HCT116 (cell line): ENCODE measurements at regions not wholly inside any gene's neighbourhood (a gene's known extent, or its start where the extent isn't known, plus 50 kb on each side); places are given as distances from the start of the nearest gene placed in this dataset.

Experiments
- ATAC-seq: fragments of 200-7000 bp; cut with Tn5 transposase; 2 replicates; pipeline ENCODE4 v1.9.1; 2020; ENCODE audit warnings: mild to moderate bottlenecking, moderate library complexity
- BruUV-seq: library from RNA; stranded (reverse); fragments of 400-500 nt; replicated peaks from 2 replicates; lab custom pipeline; 2021; lab: Mats Ljungman, UMichigan
- CTCF ChIA-PET: fragments of 300-600 bp; sonication (Branson Sonifier 250); formaldehyde crosslinking; loops from one replicate; lab custom pipeline; 2021; ENCODE audit warnings: antibody characterized with exemption; lab: Charles Lee
- POLR2A ChIA-PET: fragments of 300-600, 350-600 bp; sonication (Branson Sonifier 250); formaldehyde crosslinking; loops from one replicate; lab custom pipeline; 2021; ENCODE audit warnings: antibody characterized with exemption; lab: Charles Lee
- RAD21 ChIA-PET, 2 experiments: fragments of 300-600 bp; sonication (Branson Sonifier 250); formaldehyde crosslinking; loops; one replicate each; lab custom pipeline; 2023; ENCODE audit warnings: low total read pairs in 2 of 2; ENCODE audit not compliant: uncharacterized antibody in 2 of 2, unreplicated experiment in 2 of 2, low non-redundant PET in 1 of 2; lab: Charles Lee
- DNase-seq: peaks from one replicate; pipeline ENCODE4 v3.0.0-alpha.2; 2010; ENCODE audit warnings: low read depth, low spot score
- H2AFZ ChIP-seq: fragments of 200-600 bp; shearing (Covaris generic), sonication (generic); 2 replicates; pipeline ENCODE4 v1.6.1; 2017; ENCODE audit warnings: low read depth, mixed run types, mixed read lengths, antibody characterized with exemption, low read length; ENCODE audit not compliant: poor library complexity, severe bottlenecking
- H3K27ac ChIP-seq: 2 replicates; pipeline ENCODE4 v1.5.1; 2012; ENCODE audit warnings: low read depth, low read length
- H3K27me3 ChIP-seq: fragments of 200-600 bp; sonication (generic); 2 replicates; pipeline ENCODE4 v1.6.1; 2016; ENCODE audit warnings: mixed run types, low read length, mixed read lengths; ENCODE audit not compliant: insufficient read depth
- H3K36me3 ChIP-seq, 2 experiments: fragments of 200-500 bp in 1 of 2; fragments of 200-600 bp in 1 of 2; sonication (Bioruptor generic) in 1 of 2; sonication (generic) in 1 of 2; 2 replicates each; pipeline versions ENCODE4 v1.5.1 to v1.6.1; 2014 to 2016; ENCODE audit warnings: low read length in 2 of 2, inconsistent platforms in 1 of 2, mixed read lengths in 1 of 2, mixed run types in 1 of 2; ENCODE audit not compliant: insufficient read depth in 2 of 2, control insufficient read depth in 1 of 2
- H3K4me1 ChIP-seq, 2 experiments: fragments of 200-600 bp in 1 of 2; sonication (generic) in 1 of 2; 2 replicates each; pipeline versions ENCODE4 v1.5.1 to v1.6.1; 2012 to 2017; ENCODE audit warnings: low read length in 2 of 2, inconsistent platforms in 1 of 2, mild to moderate bottlenecking in 1 of 2, mixed read lengths in 1 of 2, mixed run types in 1 of 2, moderate library complexity in 1 of 2; ENCODE audit not compliant: insufficient read depth in 2 of 2, control insufficient read depth in 1 of 2
- H3K4me2 ChIP-seq: fragments of 200-600 bp; sonication (generic); 2 replicates; pipeline ENCODE4 v1.6.1; 2017; ENCODE audit warnings: mixed run types, low read length, mixed read lengths
- H3K4me3 ChIP-seq, 2 experiments: fragments of 200-600 bp in 1 of 2; sonication (generic) in 1 of 2; replicated peaks in 1 of 2; 2 replicates each; pipeline ENCODE4 v1.5.1; 2011 to 2016; ENCODE audit warnings: low read length in 2 of 2, control low read depth in 1 of 2, low read depth in 1 of 2, mild to moderate bottlenecking in 1 of 2, mixed read lengths in 1 of 2, mixed run types in 1 of 2
- H3K79me2 ChIP-seq: fragments of 200-600 bp; sonication (generic); 2 replicates; pipeline ENCODE4 v1.6.1; 2017; ENCODE audit warnings: mild to moderate bottlenecking, mixed run types, low read length, moderate library complexity, mixed read lengths; ENCODE audit not compliant: insufficient read depth
- H3K9ac ChIP-seq: fragments of 200-600 bp; sonication (generic); 2 replicates; pipeline ENCODE4 v1.6.1; 2016; ENCODE audit warnings: low read length, mixed read lengths
- H3K9me2 ChIP-seq: fragments of 200-600 bp; sonication (generic), shearing (Covaris generic); 2 replicates; pipeline ENCODE4 v1.6.1; 2017; ENCODE audit warnings: mixed run types, mild to moderate bottlenecking, moderate library complexity; ENCODE audit not compliant: insufficient read depth
- H3K9me3 ChIP-seq, 2 experiments: fragments of 200-500 bp in 1 of 2; fragments of 200-600 bp in 1 of 2; sonication (Bioruptor generic) in 1 of 2; sonication (generic) in 1 of 2; 2 replicates each; pipeline ENCODE4 v1.6.1; 2014 to 2017; ENCODE audit warnings: low read length in 2 of 2, mixed read lengths in 2 of 2, inconsistent platforms in 1 of 2, low read depth in 1 of 2, mild to moderate bottlenecking in 1 of 2, mixed run types in 1 of 2, moderate library complexity in 1 of 2; ENCODE audit not compliant: control insufficient read depth in 1 of 2, insufficient read depth in 1 of 2
- H4K20me1 ChIP-seq: fragments of 200-600 bp; sonication (generic), shearing (Covaris generic); 2 replicates; pipeline ENCODE4 v1.6.1; 2017; ENCODE audit warnings: mixed run types, mild to moderate bottlenecking, moderate library complexity; ENCODE audit not compliant: insufficient read depth
- CBX3 ChIP-seq: IDR thresholded peaks from 2 replicates; pipeline ENCODE4 v1.6.1; 2012; ENCODE audit warnings: low read depth
- CTCF ChIP-seq, 3 experiments: fragments of 200-600 bp in 1 of 3; sonication (generic) in 1 of 3; IDR thresholded peaks in 2 of 3; conservative IDR thresholded peaks in 1 of 3; 2 replicates each; pipeline ENCODE4 v1.5.1; 2012 to 2017; ENCODE audit warnings: low read depth in 2 of 3, low read length in 2 of 3, antibody characterized with exemption in 1 of 3, borderline replicate concordance in 1 of 3, control low read depth in 1 of 3, mild to moderate bottlenecking in 1 of 3, mixed read lengths in 1 of 3, mixed run types in 1 of 3, moderate library complexity in 1 of 3; ENCODE audit not compliant: insufficient read depth in 1 of 3
- ELF1 ChIP-seq: IDR thresholded peaks from 2 replicates; pipeline ENCODE4 v1.6.1; 2012; ENCODE audit warnings: low read depth, borderline replicate concordance
- EZH2 ChIP-seq: fragments of 200-600 bp; sonication (generic); IDR thresholded peaks from 2 replicates; pipeline ENCODE4 v1.6.1; 2017; ENCODE audit warnings: antibody characterized with exemption, mixed run types
- JUND ChIP-seq: IDR thresholded peaks from 2 replicates; pipeline ENCODE4 v1.6.1; 2012
- POLR2A ChIP-seq: IDR thresholded peaks from 2 replicates; pipeline ENCODE4 v1.7.0; 2011; ENCODE audit warnings: borderline replicate concordance; ENCODE audit not compliant: insufficient read depth, insufficient read length; ENCODE audit errors: extremely low read depth
- SIN3A ChIP-seq: IDR thresholded peaks from 2 replicates; pipeline ENCODE4 v1.6.1; 2012; ENCODE audit warnings: low read depth
- TCF7L2 ChIP-seq: IDR thresholded peaks from 2 replicates; pipeline ENCODE4 v1.7.0; 2011; ENCODE audit warnings: borderline replicate concordance, inconsistent platforms; ENCODE audit not compliant: insufficient read depth, insufficient read length; ENCODE audit errors: extremely low read depth
- YY1 ChIP-seq: IDR thresholded peaks from 2 replicates; pipeline ENCODE4 v1.6.1; 2011; ENCODE audit warnings: low read length, low read depth, moderate library complexity, mild to moderate bottlenecking; ENCODE audit not compliant: insufficient replicate concordance; ENCODE audit errors: extremely low read depth
- ZNF274 ChIP-seq: fragments of 200-500 bp; sonication (Bioruptor generic); IDR thresholded peaks from 2 replicates; pipeline ENCODE4 v1.6.1; 2014; ENCODE audit warnings: mild to moderate bottlenecking, low read depth, low read length, inconsistent platforms
- intact Hi-C: fragments of 100-400 bp; cut with micrococcal nuclease; formaldehyde crosslinking; loops from 2 replicates; pipeline ENCODE4 v1.10.0; 2022
- TF ChIP-seq, protein P1 (sequence below): IDR thresholded peaks from 2 replicates; pipeline ENCODE4 v1.6.1; 2012

DNA sequence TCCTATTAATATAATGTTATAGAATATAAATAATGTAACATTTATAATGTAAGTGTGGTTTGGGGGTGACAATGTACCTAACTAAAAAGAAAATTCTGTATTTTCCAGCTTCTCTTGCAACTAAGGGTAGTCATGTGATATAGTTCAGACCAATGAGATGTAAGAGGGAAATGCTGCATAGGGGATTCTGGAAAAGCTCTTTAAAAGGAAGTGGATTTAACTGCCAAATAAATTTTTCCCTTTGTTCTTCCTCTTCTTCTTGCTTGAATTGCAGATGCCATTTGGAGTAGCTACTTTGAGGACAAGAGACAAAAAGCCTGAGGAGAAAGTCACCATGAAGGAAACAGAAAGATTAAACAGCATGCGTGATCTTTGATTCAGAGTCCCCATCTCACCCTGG lies 194.3 kb downstream of the PTEN start:
- TF ChIP-seq CBX3, result no peak
- no peak for TF ChIP-seq JUND
- no peaks in the 10 kb centered on the region for H3K4me1 ChIP-seq
- ChIA-PET CTCF (no interaction called here), RAD21 (no interaction called here), POLR2A (no interaction called here)
- H3K9me3 ChIP-seq, result no peaks in the 10 kb centered on the region
- H3K4me3 ChIP-seq, result no peak overlapping the region
- no peaks in the 10 kb centered on the region for H3K79me2 ChIP-seq
- no peak overlapping the region for H3K9ac ChIP-seq
- H3K4me2 ChIP-seq, result no peak overlapping the region
- no peak overlapping the region for H3K27ac ChIP-seq
- H2AFZ ChIP-seq, result no peak overlapping the region
- intact Hi-C loops, result no loop called here
- no TSS peak for BruUV-seq
- no peaks in the 10 kb centered on the region for H3K36me3 ChIP-seq
- ATAC-seq (no peak), DNase-seq (no peak)
- no peaks in the 10 kb centered on the region for H3K9me2 ChIP-seq
- no peaks in the 10 kb centered on the region for H4K20me1 ChIP-seq
- H3K27me3 ChIP-seq, result no peaks in the 10 kb centered on the region

- Histone ChIP-seq H4K20me1 (no peaks in the 10 kb centered on the region), H3K4me2 (no peak overlapping the region), H3K9me3 (no peaks in the 10 kb centered on the region), H3K27ac (no peak overlapping the region), H3K36me3 (no peaks in the 10 kb centered on the region), H3K79me2 (no peaks in the 10 kb centered on the region), H3K4me1 (no peaks in the 10 kb centered on the region), H3K27me3 (no peaks in the 10 kb centered on the region), H3K4me3 (no peak overlapping the region), H2AFZ (no peak overlapping the region), H3K9ac (no peak overlapping the region), H3K9me2 (no peaks in the 10 kb centered on the region)
- DNase-seq (no peak), ATAC-seq (no peak)
- RAD21 ChIA-PET, result no interaction called here
- TF ChIP-seq CBX3 (no peak), TCF7L2 (no peak), ELF1 (no peak), YY1 (no peak), ZNF274 (no peak), CTCF (IDR thresholded peaks at IDR 0.05 in 2 of 3, conservative IDR thresholded peaks at IDR 0.05 in 1 of 3; ENCODE audit: borderline replicate concordance in 1 of 3, insufficient read depth in 1 of 3, low read depth in 2 of 3, low read length in 2 of 3) (no peak), SIN3A (no peak), POLR2A (no peak), EZH2 (no peak)
- TF ChIP-seq, protein P1, sequence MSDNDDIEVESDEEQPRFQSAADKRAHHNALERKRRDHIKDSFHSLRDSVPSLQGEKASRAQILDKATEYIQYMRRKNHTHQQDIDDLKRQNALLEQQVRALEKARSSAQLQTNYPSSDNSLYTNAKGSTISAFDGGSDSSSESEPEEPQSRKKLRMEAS, result no peak
- intact Hi-C loops, result no loop called here
- POLR2A ChIA-PET, result no interaction called here
- CTCF ChIA-PET, result no interaction called here
- no TSS peak for BruUV-seq
These were observed 195.3 kb downstream of the PTEN start for GRCh38 chr10:88058750-88059149.
